ENCODE measurements at regions not wholly inside any gene's neighbourhood (a gene's known extent, or its start where the extent isn't known, plus 50 kb on each side); places are given as distances from the start of the nearest gene placed in this dataset.

DNA sequence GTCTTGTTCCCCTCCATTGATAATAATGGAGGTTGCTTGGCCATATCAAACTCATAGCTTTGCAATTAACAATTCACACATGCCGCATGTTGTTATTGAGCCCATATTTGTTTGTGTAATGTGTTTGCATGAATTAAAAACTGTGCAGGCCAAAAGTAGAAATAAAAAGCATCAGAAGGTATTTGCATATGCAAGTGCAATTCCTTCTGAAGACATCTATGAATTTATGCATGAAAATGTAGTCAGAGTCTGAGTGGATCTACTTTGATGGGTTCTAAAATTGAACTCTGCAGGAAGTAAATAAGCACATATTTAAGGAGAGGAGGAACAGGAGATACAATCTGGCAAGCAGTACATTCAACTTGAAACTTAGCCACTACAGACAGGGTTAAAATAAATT is 1004.6 kb upstream of the WWC1 start:
- POLR2A ChIA-PET: no interaction called here
- Mint-ChIP-seq H3K9me3 (peaks cover 9% of the 10 kb centered on the region), H3K27me3 (ENCODE audit: low read depth) (no peaks in the 10 kb centered on the region), H3K4me3 (no peak overlapping the region), H3K4me1 (peaks cover 18% of the 10 kb centered on the region), H3K27ac (no peak overlapping the region), H3K36me3 (peaks cover 8% of the 10 kb centered on the region)
- no peak for DNase-seq (ENCODE audit: low spot score)
- ATAC-seq: no peak
- TF ChIP-seq, protein P1, sequence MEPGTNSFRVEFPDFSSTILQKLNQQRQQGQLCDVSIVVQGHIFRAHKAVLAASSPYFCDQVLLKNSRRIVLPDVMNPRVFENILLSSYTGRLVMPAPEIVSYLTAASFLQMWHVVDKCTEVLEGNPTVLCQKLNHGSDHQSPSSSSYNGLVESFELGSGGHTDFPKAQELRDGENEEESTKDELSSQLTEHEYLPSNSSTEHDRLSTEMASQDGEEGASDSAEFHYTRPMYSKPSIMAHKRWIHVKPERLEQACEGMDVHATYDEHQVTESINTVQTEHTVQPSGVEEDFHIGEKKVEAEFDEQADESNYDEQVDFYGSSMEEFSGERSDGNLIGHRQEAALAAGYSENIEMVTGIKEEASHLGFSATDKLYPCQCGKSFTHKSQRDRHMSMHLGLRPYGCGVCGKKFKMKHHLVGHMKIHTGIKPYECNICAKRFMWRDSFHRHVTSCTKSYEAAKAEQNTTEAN (CRISPR knock-in tag; IDR thresholded peaks at IDR 0.05): no peak
- TF ChIP-seq, protein P2, sequence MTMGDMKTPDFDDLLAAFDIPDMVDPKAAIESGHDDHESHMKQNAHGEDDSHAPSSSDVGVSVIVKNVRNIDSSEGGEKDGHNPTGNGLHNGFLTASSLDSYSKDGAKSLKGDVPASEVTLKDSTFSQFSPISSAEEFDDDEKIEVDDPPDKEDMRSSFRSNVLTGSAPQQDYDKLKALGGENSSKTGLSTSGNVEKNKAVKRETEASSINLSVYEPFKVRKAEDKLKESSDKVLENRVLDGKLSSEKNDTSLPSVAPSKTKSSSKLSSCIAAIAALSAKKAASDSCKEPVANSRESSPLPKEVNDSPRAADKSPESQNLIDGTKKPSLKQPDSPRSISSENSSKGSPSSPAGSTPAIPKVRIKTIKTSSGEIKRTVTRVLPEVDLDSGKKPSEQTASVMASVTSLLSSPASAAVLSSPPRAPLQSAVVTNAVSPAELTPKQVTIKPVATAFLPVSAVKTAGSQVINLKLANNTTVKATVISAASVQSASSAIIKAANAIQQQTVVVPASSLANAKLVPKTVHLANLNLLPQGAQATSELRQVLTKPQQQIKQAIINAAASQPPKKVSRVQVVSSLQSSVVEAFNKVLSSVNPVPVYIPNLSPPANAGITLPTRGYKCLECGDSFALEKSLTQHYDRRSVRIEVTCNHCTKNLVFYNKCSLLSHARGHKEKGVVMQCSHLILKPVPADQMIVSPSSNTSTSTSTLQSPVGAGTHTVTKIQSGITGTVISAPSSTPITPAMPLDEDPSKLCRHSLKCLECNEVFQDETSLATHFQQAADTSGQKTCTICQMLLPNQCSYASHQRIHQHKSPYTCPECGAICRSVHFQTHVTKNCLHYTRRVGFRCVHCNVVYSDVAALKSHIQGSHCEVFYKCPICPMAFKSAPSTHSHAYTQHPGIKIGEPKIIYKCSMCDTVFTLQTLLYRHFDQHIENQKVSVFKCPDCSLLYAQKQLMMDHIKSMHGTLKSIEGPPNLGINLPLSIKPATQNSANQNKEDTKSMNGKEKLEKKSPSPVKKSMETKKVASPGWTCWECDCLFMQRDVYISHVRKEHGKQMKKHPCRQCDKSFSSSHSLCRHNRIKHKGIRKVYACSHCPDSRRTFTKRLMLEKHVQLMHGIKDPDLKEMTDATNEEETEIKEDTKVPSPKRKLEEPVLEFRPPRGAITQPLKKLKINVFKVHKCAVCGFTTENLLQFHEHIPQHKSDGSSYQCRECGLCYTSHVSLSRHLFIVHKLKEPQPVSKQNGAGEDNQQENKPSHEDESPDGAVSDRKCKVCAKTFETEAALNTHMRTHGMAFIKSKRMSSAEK (CRISPR knock-in tag; IDR thresholded peaks at IDR 0.05; ENCODE audit: borderline replicate concordance): no peak
- TF ChIP-seq TEAD1 (CRISPR knock-in tag; IDR thresholded peaks at IDR 0.05): no peak
- no peak for TF ChIP-seq RELA (CRISPR knock-in tag; IDR thresholded peaks at IDR 0.05; ENCODE audit: borderline replicate concordance)
- TF ChIP-seq, protein P3, sequence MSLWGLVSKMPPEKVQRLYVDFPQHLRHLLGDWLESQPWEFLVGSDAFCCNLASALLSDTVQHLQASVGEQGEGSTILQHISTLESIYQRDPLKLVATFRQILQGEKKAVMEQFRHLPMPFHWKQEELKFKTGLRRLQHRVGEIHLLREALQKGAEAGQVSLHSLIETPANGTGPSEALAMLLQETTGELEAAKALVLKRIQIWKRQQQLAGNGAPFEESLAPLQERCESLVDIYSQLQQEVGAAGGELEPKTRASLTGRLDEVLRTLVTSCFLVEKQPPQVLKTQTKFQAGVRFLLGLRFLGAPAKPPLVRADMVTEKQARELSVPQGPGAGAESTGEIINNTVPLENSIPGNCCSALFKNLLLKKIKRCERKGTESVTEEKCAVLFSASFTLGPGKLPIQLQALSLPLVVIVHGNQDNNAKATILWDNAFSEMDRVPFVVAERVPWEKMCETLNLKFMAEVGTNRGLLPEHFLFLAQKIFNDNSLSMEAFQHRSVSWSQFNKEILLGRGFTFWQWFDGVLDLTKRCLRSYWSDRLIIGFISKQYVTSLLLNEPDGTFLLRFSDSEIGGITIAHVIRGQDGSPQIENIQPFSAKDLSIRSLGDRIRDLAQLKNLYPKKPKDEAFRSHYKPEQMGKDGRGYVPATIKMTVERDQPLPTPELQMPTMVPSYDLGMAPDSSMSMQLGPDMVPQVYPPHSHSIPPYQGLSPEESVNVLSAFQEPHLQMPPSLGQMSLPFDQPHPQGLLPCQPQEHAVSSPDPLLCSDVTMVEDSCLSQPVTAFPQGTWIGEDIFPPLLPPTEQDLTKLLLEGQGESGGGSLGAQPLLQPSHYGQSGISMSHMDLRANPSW (CRISPR knock-in tag; conservative IDR thresholded peaks at IDR 0.05; ENCODE audit: low read depth): no peak
- no peak for TF ChIP-seq NR1H2 (CRISPR knock-in tag; IDR thresholded peaks at IDR 0.05)
- TF ChIP-seq, protein P4, sequence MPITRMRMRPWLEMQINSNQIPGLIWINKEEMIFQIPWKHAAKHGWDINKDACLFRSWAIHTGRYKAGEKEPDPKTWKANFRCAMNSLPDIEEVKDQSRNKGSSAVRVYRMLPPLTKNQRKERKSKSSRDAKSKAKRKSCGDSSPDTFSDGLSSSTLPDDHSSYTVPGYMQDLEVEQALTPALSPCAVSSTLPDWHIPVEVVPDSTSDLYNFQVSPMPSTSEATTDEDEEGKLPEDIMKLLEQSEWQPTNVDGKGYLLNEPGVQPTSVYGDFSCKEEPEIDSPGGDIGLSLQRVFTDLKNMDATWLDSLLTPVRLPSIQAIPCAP (CRISPR knock-in tag; IDR thresholded peaks at IDR 0.05): no peak
- TF ChIP-seq EMX1 (CRISPR knock-in tag; IDR thresholded peaks at IDR 0.05): no peak
- TF ChIP-seq SMAD3 (CRISPR knock-in tag; IDR thresholded peaks at IDR 0.05; ENCODE audit: borderline replicate concordance): no peak
- TF ChIP-seq, protein P5, sequence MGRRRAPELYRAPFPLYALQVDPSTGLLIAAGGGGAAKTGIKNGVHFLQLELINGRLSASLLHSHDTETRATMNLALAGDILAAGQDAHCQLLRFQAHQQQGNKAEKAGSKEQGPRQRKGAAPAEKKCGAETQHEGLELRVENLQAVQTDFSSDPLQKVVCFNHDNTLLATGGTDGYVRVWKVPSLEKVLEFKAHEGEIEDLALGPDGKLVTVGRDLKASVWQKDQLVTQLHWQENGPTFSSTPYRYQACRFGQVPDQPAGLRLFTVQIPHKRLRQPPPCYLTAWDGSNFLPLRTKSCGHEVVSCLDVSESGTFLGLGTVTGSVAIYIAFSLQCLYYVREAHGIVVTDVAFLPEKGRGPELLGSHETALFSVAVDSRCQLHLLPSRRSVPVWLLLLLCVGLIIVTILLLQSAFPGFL (CRISPR knock-in tag; IDR thresholded peaks at IDR 0.05; ENCODE audit: borderline replicate concordance): no peak
- TF ChIP-seq, protein P6, sequence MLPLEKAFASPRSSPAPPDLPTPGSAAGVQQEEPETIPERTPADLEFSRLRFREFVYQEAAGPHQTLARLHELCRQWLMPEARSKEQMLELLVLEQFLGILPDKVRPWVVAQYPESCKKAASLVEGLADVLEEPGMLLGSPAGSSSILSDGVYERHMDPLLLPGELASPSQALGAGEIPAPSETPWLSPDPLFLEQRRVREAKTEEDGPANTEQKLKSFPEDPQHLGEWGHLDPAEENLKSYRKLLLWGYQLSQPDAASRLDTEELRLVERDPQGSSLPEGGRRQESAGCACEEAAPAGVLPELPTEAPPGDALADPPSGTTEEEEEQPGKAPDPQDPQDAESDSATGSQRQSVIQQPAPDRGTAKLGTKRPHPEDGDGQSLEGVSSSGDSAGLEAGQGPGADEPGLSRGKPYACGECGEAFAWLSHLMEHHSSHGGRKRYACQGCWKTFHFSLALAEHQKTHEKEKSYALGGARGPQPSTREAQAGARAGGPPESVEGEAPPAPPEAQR (CRISPR knock-in tag; IDR thresholded peaks at IDR 0.05): no peak
- no peak for TF ChIP-seq HMGA2 (CRISPR knock-in tag; IDR thresholded peaks at IDR 0.05)
- TF ChIP-seq RORB (CRISPR knock-in tag; IDR thresholded peaks at IDR 0.05): no peak
- TF ChIP-seq, protein P7, sequence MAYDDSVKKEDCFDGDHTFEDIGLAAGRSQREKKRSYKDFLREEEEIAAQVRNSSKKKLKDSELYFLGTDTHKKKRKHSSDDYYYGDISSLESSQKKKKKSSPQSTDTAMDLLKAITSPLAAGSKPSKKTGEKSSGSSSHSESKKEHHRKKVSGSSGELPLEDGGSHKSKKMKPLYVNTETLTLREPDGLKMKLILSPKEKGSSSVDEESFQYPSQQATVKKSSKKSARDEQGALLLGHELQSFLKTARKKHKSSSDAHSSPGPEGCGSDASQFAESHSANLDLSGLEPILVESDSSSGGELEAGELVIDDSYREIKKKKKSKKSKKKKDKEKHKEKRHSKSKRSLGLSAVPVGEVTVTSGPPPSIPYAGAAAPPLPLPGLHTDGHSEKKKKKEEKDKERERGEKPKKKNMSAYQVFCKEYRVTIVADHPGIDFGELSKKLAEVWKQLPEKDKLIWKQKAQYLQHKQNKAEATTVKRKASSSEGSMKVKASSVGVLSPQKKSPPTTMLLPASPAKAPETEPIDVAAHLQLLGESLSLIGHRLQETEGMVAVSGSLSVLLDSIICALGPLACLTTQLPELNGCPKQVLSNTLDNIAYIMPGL (CRISPR knock-in tag; IDR thresholded peaks at IDR 0.05): no peak
- no peak for TF ChIP-seq JUN (CRISPR knock-in tag; IDR thresholded peaks at IDR 0.05)
- TF ChIP-seq NFE2L1 (CRISPR knock-in tag; IDR thresholded peaks at IDR 0.05): no peak
- TF ChIP-seq JAZF1 (CRISPR knock-in tag; IDR thresholded peaks at IDR 0.05): no peak
- TF ChIP-seq, protein P8, sequence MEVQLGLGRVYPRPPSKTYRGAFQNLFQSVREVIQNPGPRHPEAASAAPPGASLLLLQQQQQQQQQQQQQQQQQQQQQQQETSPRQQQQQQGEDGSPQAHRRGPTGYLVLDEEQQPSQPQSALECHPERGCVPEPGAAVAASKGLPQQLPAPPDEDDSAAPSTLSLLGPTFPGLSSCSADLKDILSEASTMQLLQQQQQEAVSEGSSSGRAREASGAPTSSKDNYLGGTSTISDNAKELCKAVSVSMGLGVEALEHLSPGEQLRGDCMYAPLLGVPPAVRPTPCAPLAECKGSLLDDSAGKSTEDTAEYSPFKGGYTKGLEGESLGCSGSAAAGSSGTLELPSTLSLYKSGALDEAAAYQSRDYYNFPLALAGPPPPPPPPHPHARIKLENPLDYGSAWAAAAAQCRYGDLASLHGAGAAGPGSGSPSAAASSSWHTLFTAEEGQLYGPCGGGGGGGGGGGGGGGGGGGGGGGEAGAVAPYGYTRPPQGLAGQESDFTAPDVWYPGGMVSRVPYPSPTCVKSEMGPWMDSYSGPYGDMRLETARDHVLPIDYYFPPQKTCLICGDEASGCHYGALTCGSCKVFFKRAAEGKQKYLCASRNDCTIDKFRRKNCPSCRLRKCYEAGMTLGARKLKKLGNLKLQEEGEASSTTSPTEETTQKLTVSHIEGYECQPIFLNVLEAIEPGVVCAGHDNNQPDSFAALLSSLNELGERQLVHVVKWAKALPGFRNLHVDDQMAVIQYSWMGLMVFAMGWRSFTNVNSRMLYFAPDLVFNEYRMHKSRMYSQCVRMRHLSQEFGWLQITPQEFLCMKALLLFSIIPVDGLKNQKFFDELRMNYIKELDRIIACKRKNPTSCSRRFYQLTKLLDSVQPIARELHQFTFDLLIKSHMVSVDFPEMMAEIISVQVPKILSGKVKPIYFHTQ (CRISPR knock-in tag; IDR thresholded peaks at IDR 0.05): no peak
- TF ChIP-seq ZNF219 (CRISPR knock-in tag; IDR thresholded peaks at IDR 0.05; ENCODE audit: borderline replicate concordance): no peak
- CTCF ChIA-PET: no interaction called here
